Nephron progenitor cell (in vitro differentiated cells): ENCODE measurements at regions not wholly inside any gene's neighbourhood (a gene's known extent, or its start where the extent isn't known, plus 50 kb on each side); places are given as distances from the start of the nearest gene placed in this dataset.

Experiments used
- DNase-seq: peaks from one replicate; pipeline ENCODE4 v3.0.0; 2021
- H3K27ac Mint-ChIP-seq: 2 replicates; pipeline ENCODE4 v1.8.0; 2021; ENCODE audit warnings: mild to moderate bottlenecking, moderate library complexity, mixed read lengths
- H3K27me3 Mint-ChIP-seq: 2 replicates; pipeline ENCODE4 v1.8.0; 2021; ENCODE audit warnings: mild to moderate bottlenecking, low read depth, mixed read lengths; ENCODE audit not compliant: poor library complexity
- H3K36me3 Mint-ChIP-seq: 2 replicates; pipeline ENCODE4 v1.8.0; 2021; ENCODE audit warnings: low read depth, mixed read lengths
- H3K4me1 Mint-ChIP-seq: 2 replicates; pipeline ENCODE4 v1.8.0; 2021; ENCODE audit warnings: mixed read lengths
- H3K4me3 Mint-ChIP-seq: 2 replicates; pipeline ENCODE4 v1.8.0; 2021; ENCODE audit warnings: mild to moderate bottlenecking, moderate library complexity, mixed read lengths
- H3K9me3 Mint-ChIP-seq: 2 replicates; pipeline ENCODE4 v1.8.0; 2021; ENCODE audit warnings: mild to moderate bottlenecking, moderate library complexity, mixed read lengths
- CTCF ChIP-seq: fragments of 200-600 bp; sonication (generic); IDR thresholded peaks from 2 replicates; pipeline ENCODE4 v1.5.0; 2021; ENCODE audit warnings: antibody characterized with exemption

- H3K9me3 Mint-ChIP-seq, result no peaks in the 10 kb centered on the region
- peaks cover 15% of the 10 kb centered on the region for H3K4me1 Mint-ChIP-seq
Measured at GRCh38 chr12:113642216-113642615, 170.5 kb upstream of the LHX5 start.

GRCh38 chr12:113641426-113642030 is 169.9 kb upstream of the LHX5 start:
- H3K27ac Mint-ChIP-seq, result no peak overlapping the region
- no peak for TF ChIP-seq CTCF
- H3K4me3 Mint-ChIP-seq, result no peak overlapping the region
- H3K36me3 Mint-ChIP-seq, result no peaks in the 10 kb centered on the region
- peaks cover 15% of the 10 kb centered on the region for H3K4me1 Mint-ChIP-seq
- H3K27me3 Mint-ChIP-seq, result peaks cover 85% of the 10 kb centered on the region
- H3K9me3 Mint-ChIP-seq, result no peaks in the 10 kb centered on the region
- DNase-seq, result no peak

More at GRCh38 chr12:113642216-113642615, 170.5 kb upstream of the LHX5 start:
- Mint-ChIP-seq H3K27me3 (peaks cover 84% of the 10 kb centered on the region), H3K4me3 (no peak overlapping the region), H3K36me3 (no peaks in the 10 kb centered on the region), H3K27ac (peak overlapping the region; percentile 59)
- DNase-seq, result no peak
- no peak for TF ChIP-seq CTCF

DNA sequence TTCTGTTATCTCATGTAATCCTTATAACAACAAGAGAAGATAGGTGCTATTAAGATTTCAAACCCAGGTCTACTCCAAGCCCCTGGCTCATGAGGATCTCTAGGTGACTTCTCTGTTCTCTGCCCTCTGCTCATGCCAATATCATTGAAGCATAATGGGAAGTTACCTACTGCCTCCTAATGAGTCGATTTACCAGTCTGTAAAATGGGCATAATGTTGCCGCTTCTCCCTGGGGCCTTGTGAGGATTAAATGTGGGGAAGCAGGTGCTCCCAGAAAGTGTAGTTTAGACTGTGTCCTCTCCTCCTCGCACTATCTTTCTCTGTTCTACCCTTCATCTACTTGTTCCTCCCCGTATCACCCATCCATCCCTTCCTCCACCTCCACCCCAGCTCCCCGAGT is 169.2 kb upstream of the LHX5 start:
- H3K4me1 Mint-ChIP-seq, result peaks cover 19% of the 10 kb centered on the region
- DNase-seq, result no peak
- H3K36me3 Mint-ChIP-seq, result no peaks in the 10 kb centered on the region
- no peaks in the 10 kb centered on the region for H3K9me3 Mint-ChIP-seq
- H3K27ac Mint-ChIP-seq, result no peak overlapping the region
- H3K27me3 Mint-ChIP-seq, result peaks cover 86% of the 10 kb centered on the region
- no peak overlapping the region for H3K4me3 Mint-ChIP-seq
- no peak for TF ChIP-seq CTCF

DNA sequence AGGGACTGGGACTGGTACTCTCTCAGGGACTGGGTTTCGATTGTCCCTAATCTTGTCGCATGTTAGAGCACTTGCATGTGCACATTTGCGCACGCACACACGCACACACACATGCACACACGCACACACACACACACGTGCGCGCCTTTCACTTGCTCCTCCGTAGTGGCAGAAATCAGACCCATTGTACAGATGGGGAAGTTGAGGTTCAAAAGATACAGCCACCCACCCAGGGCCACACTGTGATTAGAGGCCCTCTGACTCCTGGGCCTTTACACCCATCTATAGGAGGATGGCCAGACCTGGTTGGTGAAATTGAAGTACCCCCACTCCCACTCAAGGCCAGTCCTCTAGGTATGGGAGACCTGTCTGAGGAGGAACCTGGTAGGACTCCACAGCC is 167.8 kb upstream of the LHX5 start:
- Mint-ChIP-seq H3K36me3 (no peaks in the 10 kb centered on the region), H3K27me3 (peaks cover 89% of the 10 kb centered on the region), H3K4me1 (peaks cover 19% of the 10 kb centered on the region), H3K27ac (no peak overlapping the region), H3K4me3 (peak overlapping the region; percentile 89), H3K9me3 (no peaks in the 10 kb centered on the region)
- no peak for TF ChIP-seq CTCF
- no peak for DNase-seq

DNA sequence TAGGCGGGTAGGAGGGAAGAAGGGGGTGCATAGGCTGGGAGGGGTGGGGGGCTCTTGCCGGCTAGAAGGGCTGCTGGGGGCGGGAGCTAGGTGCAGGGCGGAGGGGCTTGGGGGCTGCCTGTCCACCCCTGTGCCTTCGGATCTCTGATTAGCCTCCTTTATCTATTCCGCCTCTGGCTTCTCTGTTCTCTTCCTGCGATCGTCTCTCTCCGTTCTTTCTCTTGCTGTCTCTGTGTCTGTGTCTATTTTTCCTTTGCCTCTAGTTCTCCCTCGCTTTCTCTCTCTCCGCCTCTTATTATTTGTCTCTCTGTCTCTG is 166.7 kb upstream of the LHX5 start:
- peaks cover 87% of the 10 kb centered on the region for H3K27me3 Mint-ChIP-seq
- DNase-seq, result no peak
- H3K27ac Mint-ChIP-seq, result no peak overlapping the region
- H3K9me3 Mint-ChIP-seq, result no peaks in the 10 kb centered on the region
- H3K4me1 Mint-ChIP-seq, result peaks cover 19% of the 10 kb centered on the region
- peak overlapping the region; percentile 89 for H3K4me3 Mint-ChIP-seq
- H3K36me3 Mint-ChIP-seq, result no peaks in the 10 kb centered on the region
- TF ChIP-seq CTCF, result no peak

GRCh38 chr12:113634982-113635381 is 163.3 kb upstream of the LHX5 start:
- Mint-ChIP-seq H3K9me3 (peaks cover 16% of the 10 kb centered on the region), H3K4me1 (peaks cover 14% of the 10 kb centered on the region), H3K27me3 (peaks cover 69% of the 10 kb centered on the region), H3K4me3 (no peak overlapping the region), H3K36me3 (no peaks in the 10 kb centered on the region), H3K27ac (peak overlapping the region; percentile 34)
- DNase-seq, result no peak
- TF ChIP-seq CTCF, result no peak
